C4-2B (cell line): ENCODE measurements at regions not wholly inside any gene's neighbourhood (a gene's known extent, or its start where the extent isn't known, plus 50 kb on each side); places are given as distances from the start of the nearest gene placed in this dataset.

ENCODE experiments used
- CTCF ChIP-seq: fragments of 450-650 bp; conservative IDR thresholded peaks from 2 replicates; pipeline ENCODE4 v1.5.1; 2017; ENCODE audit warnings: mild to moderate bottlenecking
- ZFX ChIP-seq: fragments of 450-650 bp; IDR thresholded peaks from 2 replicates; pipeline ENCODE4 v1.6.1; 2017

DNA sequence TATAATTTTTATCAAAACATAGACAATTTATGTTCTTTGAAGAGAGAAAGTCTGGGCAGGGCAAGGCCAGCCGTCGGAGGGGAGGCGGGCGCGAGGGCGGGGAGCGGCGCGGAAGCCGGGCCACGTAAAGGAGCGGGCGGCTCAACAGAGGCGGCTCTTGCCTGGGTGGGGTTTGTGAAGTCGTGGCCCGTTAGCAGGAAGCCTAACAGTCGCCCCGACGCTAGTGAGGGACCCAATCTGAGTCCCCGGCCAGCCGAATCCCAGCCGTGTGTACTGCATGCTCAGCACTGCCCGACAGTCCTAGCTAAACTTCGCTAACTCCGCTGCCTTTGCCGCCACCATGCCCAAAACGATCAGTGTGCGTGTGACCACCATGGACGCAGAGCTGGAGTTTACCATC is 1129.2 kb downstream of the CDH9 start:
- TF ChIP-seq CTCF (no peak), ZFX (no peak)
